Pancreas (tissue), 10 donors: ENCODE measurements at regions not wholly inside any gene's neighbourhood (a gene's known extent, or its start where the extent isn't known, plus 50 kb on each side); places are given as distances from the start of the nearest gene placed in this dataset.

ENCODE experiments used
- ATAC-seq, 4 donors: fragments of 200-7000 bp; cut with Tn5 transposase; one replicate each; pipeline versions ENCODE4 v1.8.0 to v1.9.1; 2020; ENCODE audit warnings: mild to moderate bottlenecking in 4 of 4, moderate library complexity in 4 of 4
- DNase-seq, 6 donors: peaks; one replicate each; pipeline ENCODE4 v3.0.0-alpha.2; 2020
- FAIRE-seq: peaks from 2 replicates; lab custom pipeline; 2012; peaks lifted over from hg19 to GRCh38; lab: Jason Lieb, UNC
- H3K27ac ChIP-seq, 4 donors: fragments of 200-600 bp; sonication (generic); 1 replicate in 3 of 4; 2 replicates in 1 of 4; pipeline versions ENCODE4 v1.5.0 to v1.8.0; 2020
- H3K27me3 ChIP-seq, 4 donors: fragments of 200-600 bp; one replicate each; pipeline ENCODE4 v1.8.0; 2021
- H3K36me3 ChIP-seq, 3 donors: fragments of 200-600 bp; sonication (generic) in 1 of 3; one replicate each; pipeline versions ENCODE4 v1.5.0 to v1.8.0; 2020 to 2021
- H3K4me1 ChIP-seq, 3 donors: fragments of 200-600 bp; one replicate each; pipeline ENCODE4 v1.8.0; 2021
- H3K4me3 ChIP-seq, 4 donors: fragments of 200-600 bp; sonication (generic) in 2 of 4; one replicate each; pipeline versions ENCODE4 v1.5.0 to v1.8.0; 2020 to 2021
- H3K9me3 ChIP-seq, 4 donors: fragments of 200-600 bp; one replicate each; pipeline ENCODE4 v1.8.0; 2021
- WGBS, 2 donors: extraction: QIAGEN DNeasy Blood & Tissue Kit; methylation state at CpG; one replicate each; pipeline ENCODE4 v1.1.7; 2013; 5-methylcytosine and 5-hydroxymethylcytosine counted together
- intact Hi-C, 3 donors: fragments of 100-400 bp; cut with DNase I; formaldehyde crosslinking; loops; one replicate each; pipeline versions ENCODE4 v1.11.1 to v1.14.2; 2022
- TF ChIP-seq, protein P1 (sequence below), 4 donors: fragments of 200-600 bp; sonication (generic) in 3 of 4; IDR thresholded peaks; one replicate each; pipeline versions ENCODE4 v1.5.0 to v1.8.0; 2021; ENCODE audit warnings: antibody characterized with exemption in 4 of 4
- donor health status: healthy with polysubstance abuse.
- donor health status: DM: no; HTN: no; CAD: no; lungs with moderate emphysema.
- donor health status: DM: no; HTN: no; CAD: no.
- donor health status: control.
- donor health status: control.
- donor health status: Bipolar disorder and iron deficiency.
- donor health status: DM: yes; HTN: yes; CAD: no.
- donor health status: DM: no; HTN: no; CAD: no.
- donor health status: DM: no; HTN: no; CAD: no.
- donor health status: DM: yes; HTN: yes; CAD: no.

DNA sequence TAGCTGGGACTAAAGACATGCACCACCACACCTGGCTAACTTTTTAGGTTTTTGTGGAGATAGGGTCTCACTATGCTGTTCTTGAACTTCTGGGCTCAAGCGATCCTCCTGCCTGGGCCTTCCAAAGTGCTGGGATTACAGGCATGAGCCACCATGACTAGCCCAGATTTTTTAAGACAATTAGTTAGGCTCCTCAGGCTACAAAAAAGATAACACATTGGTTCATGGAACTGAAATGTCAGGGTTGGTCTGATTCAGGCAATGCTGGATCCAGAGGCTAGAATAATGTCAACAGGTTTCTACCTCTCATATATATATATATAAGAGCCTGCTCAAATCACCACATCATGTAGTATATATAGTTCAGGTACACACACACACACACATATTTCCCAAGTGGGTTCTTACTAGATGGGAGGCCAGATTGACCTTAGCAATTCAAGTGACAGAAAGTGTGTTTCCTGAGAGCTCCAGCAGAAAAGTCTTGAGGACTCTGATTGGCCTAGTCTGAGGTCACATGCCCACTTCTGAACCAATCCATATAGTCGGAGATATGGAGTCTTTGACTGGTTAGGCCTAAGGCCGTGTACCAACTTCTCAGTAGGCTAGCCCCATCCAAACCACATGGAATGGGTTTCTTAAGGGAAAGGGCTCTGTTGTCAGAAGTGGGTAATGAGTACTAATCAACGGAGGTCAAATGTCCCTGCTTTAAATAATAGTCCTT is 72.6 kb upstream of the LAPTM4A start:
- Histone ChIP-seq H3K4me3 (no peak overlapping the region), H3K27ac (no peak overlapping the region), H3K4me1 (peaks cover 0 to 6% (median 4%) of the 10 kb centered on the region in 3 donors), H3K9me3 (no peaks in the 10 kb centered on the region), H3K27me3 (no peaks in the 10 kb centered on the region), H3K36me3 (no peaks in the 10 kb centered on the region)
- whole genome bisulfite sequencing, 2 donors: 83 to 91% methylated on average over 4 of the region's 4 CpGs
- intact Hi-C loops: no loop called here
- DNase-seq (no peak), ATAC-seq (no peak), FAIRE-seq (no peak)
- TF ChIP-seq, protein P1, sequence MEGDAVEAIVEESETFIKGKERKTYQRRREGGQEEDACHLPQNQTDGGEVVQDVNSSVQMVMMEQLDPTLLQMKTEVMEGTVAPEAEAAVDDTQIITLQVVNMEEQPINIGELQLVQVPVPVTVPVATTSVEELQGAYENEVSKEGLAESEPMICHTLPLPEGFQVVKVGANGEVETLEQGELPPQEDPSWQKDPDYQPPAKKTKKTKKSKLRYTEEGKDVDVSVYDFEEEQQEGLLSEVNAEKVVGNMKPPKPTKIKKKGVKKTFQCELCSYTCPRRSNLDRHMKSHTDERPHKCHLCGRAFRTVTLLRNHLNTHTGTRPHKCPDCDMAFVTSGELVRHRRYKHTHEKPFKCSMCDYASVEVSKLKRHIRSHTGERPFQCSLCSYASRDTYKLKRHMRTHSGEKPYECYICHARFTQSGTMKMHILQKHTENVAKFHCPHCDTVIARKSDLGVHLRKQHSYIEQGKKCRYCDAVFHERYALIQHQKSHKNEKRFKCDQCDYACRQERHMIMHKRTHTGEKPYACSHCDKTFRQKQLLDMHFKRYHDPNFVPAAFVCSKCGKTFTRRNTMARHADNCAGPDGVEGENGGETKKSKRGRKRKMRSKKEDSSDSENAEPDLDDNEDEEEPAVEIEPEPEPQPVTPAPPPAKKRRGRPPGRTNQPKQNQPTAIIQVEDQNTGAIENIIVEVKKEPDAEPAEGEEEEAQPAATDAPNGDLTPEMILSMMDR (IDR thresholded peaks at IDR 0.05): no peak

DNA sequence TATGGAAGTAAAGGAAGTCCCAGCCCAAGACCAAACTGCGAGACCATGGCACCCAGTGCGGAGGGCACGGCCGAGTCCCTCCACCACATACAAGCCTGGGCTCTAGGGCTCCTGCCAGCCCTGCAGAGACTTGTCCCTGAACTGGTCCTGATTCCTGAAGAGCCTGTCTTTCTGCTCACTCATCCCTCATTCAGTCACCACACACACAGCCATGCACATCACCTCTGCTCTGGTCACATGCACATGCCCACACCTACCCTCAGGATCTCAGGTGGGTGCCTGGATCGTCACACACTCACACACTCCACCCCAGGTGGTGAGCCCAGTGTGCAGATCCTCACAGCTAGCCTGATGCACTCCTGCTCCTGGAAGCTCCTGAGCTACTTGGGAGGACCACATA is 71.4 kb upstream of the LAPTM4A start:
- Histone ChIP-seq H3K4me3 (no peak overlapping the region), H3K27ac (no peak overlapping the region), H3K4me1 (peaks cover 0 to 6% (median 4%) of the 10 kb centered on the region in 3 donors), H3K27me3 (no peaks in the 10 kb centered on the region), H3K9me3 (no peaks in the 10 kb centered on the region), H3K36me3 (no peaks in the 10 kb centered on the region)
- DNase-seq (no peak), ATAC-seq (no peak), FAIRE-seq (no peak)
- TF ChIP-seq, protein P1 (IDR thresholded peaks at IDR 0.05): no peak
- 81 to 83% methylated on average over 5 of the region's 5 CpGs for WGBS, 2 donors
- intact Hi-C loops: no loop called here

DNA sequence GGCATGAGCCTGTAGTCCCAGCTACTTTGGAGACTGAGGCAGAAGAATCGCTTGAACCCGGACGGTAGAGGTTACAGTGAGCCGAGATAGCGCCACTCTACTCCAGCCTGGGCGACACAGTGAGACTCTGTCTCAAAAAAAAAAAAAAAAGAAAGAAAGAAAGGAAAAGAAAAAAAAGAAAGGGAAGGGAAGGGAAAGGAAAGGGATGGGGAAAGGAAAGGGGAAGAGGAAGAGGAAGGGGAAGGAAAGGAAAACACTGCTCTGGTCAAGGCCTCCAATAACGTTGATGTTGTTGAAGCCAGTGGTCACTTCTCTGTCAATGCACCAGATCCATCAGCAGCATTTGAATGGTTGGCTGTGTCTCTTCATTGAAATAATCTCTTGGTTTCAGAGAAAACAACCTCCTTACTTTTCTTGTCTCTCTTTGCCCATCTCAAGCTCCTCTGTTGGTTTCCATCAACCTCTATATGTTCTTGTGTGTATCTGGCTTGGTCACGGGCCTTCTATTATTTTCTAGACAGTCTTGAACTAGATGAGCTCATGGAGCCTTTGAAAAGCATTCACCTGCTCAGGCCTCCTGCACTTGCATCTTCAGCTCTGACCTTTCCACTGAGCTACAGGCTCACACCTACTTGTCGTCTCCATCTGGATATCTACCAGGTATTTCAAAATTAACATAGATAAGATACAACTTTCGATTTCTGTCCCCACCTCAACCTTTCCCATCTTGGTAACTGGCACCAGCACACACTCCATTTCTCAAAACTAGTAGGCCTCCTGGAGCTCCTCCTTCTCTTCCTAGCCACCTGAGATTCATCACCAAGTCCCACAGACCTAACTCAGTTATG is 69.4 kb upstream of the LAPTM4A start:
- no peaks in the 10 kb centered on the region for H3K9me3 ChIP-seq
- H3K36me3 ChIP-seq: no peaks in the 10 kb centered on the region
- no peak overlapping the region for H3K27ac ChIP-seq
- WGBS, 2 donors: 75 to 79% methylated on average over 10 of the region's 10 CpGs
- intact Hi-C loops: no loop called here
- no peaks in the 10 kb centered on the region for H3K27me3 ChIP-seq
- TF ChIP-seq, protein P1 (IDR thresholded peaks at IDR 0.05): no peak
- DNase-seq (no peak), ATAC-seq (no peak), FAIRE-seq (no peak)
- no peaks in the 10 kb centered on the region for H3K4me1 ChIP-seq
- H3K4me3 ChIP-seq: no peak overlapping the region

DNA sequence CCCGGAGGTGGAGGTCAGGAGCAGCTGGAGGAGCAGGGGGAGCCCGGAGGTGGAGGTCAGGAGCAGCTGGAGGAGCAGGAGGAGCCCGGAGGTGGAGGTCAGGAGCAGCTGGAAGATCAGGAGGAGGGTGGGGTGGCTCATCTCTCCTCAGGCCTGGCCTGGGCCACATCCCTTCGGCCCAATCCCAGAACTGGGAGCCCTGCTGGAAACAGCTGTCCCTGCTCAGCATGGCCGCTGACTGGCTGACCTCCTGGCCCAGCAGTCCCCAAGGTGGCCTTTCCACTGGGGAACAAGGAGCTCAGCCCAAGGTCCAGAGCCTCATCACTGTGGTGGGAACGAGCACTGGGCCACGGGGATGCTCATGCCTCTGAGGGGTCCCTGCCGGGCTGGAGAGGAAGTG is 66.6 kb upstream of the LAPTM4A start:
- no peaks in the 10 kb centered on the region for H3K9me3 ChIP-seq
- ATAC-seq (no peak), DNase-seq (no peak), FAIRE-seq (no peak)
- no peak overlapping the region for H3K27ac ChIP-seq
- 73 to 76% methylated on average over 5 to 8 of the region's 8 CpGs for WGBS, 2 donors
- no peaks in the 10 kb centered on the region for H3K4me1 ChIP-seq
- no peaks in the 10 kb centered on the region for H3K36me3 ChIP-seq
- TF ChIP-seq, protein P1 (IDR thresholded peaks at IDR 0.05): no peak
- no peaks in the 10 kb centered on the region for H3K27me3 ChIP-seq
- intact Hi-C loops: no loop called here
- H3K4me3 ChIP-seq: no peak overlapping the region
